Frontal cortex (tissue), 3 donors: ENCODE measurements at regions not wholly inside any gene's neighbourhood (a gene's known extent, or its start where the extent isn't known, plus 50 kb on each side); places are given as distances from the start of the nearest gene placed in this dataset.
"Not testable (repeated sequence)": the region's sequence is repeated elsewhere in the genome, so short reads cannot be mapped to it uniquely, and the experiment has no call there.

ENCODE experiments used
- DNase-seq, 2 donors: peaks; one replicate each; pipeline ENCODE4 v3.0.0; 2012; ENCODE audit warnings: low spot score in 2 of 2
- FAIRE-seq: peaks from 2 replicates; lab custom pipeline; 2012; peaks lifted over from hg19 to GRCh38; lab: Jason Lieb, UNC
- donor health status: control.
- donor health status: control.
- donor health status: control.

DNA sequence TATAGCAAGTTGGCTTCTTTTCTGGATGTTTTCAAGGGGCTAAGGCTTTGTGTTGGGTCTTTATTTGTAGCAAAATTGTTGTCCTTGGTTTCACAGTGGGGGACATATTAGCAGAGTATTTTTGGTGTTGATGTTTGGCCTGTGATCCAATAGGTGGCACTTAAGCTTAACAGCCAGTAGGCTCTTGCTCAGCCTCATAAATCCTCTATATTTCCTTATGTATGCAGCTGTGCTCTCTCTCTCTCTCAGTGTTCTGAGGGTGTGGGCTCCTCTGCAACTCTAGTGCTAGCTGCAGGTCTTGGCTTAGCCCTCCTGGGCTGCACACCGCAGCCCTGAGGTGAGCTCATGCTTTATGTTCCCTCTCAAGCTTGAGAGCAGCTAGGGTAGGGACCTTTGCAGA is 195.0 kb upstream of the GHR start:
- no peak for FAIRE-seq
- DNase-seq: no peak

DNA sequence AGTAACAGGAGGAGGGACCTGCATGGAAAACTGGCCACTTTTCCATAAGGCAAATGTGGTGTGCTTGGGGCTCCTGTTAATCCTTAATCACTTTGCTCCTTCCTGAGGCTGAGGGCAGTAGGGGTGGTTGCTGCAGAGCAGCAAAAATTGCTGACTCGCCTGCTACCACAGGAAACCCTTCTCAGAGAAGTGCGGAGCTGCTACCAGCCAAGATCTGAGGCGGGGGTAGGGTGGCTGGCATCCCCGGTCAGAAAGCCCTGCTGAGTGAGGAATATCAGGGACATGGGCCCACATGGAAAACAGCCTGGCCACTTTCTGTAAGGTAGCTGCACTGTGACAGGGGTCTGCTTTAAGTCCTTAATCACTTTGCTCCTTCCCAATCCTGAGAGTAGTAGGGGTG is 192.4 kb upstream of the GHR start:
- FAIRE-seq (no peak), DNase-seq (no peak)

DNA sequence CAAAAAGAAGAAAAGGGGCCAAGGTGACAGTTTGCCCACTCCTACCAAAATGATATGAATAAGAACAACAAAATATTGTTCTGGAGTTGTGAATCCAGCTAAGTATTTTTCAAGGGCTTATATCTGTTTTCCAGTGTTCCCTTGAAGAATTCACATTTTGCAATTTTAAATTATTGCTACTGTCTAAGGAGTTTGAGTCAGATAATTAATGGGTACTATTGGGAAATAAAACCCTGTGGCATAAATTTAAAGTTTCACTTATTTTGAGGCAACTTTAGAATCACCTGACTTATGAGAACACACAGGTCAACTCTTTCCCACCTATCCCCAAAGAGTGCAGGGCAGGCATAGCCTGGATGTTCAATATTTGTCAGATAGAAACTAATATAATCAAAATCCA is 188.0 kb upstream of the GHR start:
- no peak for DNase-seq
- no peak for FAIRE-seq

DNA sequence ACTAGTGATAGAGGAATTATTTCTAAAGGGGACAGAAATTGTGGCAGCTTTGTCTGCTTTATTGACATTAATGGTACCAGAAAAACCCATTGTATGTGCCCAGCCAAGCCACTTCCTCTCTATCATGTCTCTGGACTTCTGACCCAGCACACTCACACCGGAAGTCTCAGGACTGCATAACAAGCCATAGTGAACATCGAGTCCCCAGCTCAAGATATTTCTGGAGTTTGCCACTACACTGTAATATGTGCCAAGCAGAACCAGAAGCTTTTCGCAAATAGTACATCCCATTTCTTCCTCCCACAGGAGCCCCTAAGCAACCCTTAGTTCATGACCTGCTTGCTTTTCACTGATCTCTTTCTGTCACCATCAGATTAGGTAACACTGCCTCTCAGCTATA is 187.4 kb upstream of the GHR start:
- no peak for FAIRE-seq
- no peak for DNase-seq

DNA sequence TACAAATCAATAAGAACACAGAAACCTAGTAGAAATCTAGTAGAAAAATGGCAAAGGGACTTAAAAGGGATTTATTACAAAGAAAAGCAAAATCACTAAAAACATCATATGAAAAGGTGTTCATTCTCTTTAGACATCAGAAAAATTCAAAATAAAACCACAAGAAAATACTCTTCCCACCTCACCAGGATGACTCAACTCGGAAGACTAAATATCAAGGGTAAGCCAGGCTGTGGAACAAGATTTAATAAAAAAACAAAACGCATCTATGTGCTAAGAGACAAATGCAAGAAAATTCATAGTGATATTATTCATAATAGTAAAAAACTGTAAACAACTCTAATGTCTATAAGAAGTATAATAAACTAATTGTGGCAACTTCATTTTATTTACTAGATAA is 181.6 kb upstream of the GHR start:
- DNase-seq: no peak
- no peak for FAIRE-seq

DNA sequence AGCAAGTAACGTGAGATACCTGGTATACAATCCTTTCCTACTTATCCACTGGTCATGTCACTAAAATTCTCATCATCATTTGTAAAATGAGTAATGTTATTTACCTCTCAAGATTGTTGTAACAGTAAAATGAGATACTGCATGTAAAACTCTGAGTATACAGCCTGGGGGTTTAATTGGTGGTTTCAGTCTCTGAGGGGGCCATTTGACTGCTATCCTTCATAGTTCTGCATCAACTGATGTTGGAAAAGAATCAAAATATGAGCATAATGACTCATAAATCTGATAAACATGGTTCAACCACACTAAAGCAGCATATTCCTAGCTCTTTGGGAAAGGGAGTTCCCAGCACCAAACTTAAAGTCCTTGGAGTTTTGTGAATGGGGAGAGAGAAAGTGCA is 181.0 kb upstream of the GHR start:
- FAIRE-seq: no peak
- no peak for DNase-seq

DNA sequence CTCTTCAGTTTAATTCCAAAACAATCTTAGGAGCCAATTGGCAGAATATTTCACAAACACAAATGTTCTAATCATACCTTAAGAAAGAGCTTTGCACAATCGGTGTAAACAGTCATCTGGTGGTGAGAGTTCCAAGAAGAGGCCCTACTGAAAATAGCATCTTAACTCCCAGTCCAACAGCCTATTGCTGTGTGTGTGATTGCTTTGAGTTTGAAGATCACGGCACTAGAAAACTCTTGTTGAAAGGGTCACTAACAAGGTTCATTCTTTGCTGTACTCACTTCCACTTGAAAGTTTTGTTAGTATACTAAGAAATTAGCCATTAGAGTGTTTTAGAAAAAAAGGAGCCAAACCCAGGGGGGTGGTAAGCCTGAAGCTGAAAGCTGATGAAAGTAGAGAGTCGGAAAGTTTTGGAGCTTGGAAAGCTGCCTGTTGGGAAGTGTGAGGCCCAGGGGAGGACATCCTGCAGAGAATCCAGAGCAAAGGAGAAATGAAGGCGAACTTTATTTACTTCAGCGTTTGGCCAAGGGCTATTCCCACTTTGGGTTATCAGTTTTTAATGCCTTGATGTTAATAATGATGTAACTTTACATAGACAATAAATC is 180.3 kb upstream of the GHR start:
- no peak for FAIRE-seq
- no peak for DNase-seq

DNA sequence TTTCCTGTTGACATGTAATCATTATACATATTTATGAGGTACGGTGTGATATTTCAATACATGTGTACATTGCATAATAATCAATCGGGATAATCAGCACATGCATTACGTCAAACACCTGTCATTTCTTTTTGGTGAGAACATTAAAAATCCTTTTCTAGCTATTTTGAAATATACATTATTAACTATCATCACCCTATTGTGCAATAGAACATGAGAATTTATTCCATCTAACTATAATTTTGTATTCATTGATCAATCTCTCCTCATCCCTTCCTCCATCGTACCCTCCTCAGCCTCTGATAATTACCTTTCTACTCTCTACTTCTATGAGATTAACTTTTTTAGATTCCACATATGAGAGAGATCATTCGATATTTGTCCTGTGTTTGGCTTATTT is 170.9 kb upstream of the GHR start:
- DNase-seq: no peak
- FAIRE-seq: no peak

DNA sequence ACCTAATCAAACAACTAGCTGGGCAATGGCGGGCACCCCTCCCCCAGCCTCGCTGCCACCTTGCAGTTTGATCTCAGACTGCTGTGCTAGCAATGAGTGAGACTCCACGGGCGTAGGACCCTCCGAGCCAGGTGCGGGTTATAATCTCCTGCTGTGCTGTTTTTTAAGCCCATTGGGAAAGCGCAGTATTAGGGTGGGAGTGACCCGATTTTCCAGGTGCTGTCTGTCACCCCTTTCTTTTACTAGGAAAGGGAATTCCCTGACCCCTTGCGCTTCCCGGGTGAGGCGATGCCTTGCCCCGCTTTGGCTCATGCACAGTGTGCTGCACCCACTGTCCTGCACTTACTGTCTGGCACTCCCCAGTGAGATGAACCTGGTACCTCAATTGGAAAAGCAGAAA is 163.3 kb upstream of the GHR start:
- not testable (repeated sequence) for DNase-seq, FAIRE-seq

DNA sequence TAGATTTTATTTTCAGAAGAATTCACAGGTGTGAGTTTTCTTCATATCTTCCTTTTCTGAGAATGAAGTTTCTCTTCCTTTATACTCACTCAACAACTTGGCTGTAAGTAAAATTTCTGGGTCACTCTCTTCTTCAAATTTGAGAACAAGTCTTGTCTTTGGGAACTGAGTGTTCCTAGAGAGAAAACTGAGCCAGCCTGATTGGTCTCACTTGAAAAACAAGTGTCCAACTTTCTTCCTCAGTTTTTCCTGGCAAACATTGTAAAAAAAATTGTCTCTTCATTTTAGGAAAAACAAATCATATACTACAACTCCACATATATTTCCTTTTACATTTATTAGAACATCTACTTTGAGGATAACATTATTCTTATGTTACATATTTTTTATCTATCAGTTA is 156.1 kb upstream of the GHR start:
- no peak for FAIRE-seq

DNA sequence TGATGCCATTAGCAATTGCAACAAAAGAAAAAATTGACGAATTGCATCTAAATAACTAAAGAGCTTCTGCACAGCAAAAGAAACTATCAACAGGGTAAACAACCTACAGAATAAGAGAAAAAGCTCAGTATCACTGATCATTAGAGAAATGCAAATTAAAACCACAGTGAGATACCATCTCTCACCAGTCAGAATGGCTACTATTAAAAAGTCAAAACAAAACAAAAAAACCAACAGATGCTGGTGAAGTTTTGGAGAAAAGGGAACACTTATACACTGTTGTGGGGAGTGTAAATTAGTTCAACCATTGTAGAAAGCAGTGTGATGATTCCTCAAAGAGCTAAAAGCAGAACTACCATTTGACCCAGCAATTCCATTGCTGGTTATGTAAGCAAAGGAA is 155.1 kb upstream of the GHR start:
- not testable (repeated sequence) for DNase-seq, FAIRE-seq

More for the DNA sequence above, 156.1 kb upstream of the GHR start:
- DNase-seq: no peak

DNA sequence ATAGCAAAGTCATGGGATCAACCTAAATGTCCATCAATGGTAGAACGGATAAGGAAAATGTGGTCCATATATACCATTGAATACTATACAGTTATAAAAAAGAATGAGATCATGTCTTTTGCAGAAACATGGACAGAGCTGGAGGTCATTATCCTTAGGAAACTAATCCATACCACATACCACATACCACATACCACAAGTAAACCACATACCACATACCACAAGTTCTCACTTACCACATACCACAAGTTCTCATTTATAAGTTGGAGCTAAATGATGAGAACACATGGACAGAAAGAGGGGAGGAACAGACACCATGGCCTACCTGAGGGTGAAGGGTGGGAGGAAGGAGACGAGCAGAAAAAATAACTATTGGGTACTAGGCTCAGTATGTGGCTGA is 154.6 kb upstream of the GHR start:
- FAIRE-seq (no peak), DNase-seq (no peak)

DNA sequence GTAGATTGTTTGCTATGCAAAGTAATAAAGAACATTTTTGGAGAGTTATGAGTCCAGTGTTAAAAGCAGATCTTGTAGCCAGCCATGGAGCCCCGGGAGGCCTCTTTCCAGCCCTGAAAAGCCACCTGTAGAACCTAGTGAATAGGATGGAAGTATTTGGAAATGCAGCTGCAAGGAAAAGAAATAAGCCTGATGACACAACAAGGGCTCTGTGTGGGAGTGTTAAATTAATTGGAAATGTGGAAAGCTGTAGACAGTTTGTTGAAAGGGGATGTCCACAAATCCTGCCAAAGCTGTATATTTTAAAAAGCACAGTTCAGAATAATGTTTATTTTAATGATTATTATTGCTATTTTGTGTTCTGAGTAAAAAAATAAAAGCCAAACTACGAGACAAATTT is 152.5 kb upstream of the GHR start:
- DNase-seq (no peak), FAIRE-seq (no peak)

DNA sequence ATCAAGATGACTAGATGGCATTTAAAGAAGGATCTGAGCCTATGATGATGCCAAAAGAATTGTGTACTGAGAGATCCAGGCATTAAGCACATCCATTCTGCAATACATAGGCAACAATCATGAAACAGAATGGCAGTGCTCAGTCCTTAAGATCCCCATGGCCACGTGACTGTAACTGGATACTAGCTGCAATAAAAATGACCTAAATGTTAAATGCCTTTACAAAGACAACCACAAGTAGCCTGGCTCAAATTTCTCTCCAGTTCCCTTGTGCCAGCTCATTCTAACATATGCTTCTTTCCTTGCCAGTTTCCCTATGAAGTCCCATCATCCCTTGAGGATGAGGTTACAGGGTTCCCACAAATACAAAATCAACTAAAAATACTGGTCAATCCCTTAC is 148.3 kb upstream of the GHR start:
- FAIRE-seq (no peak), DNase-seq (no peak)

DNA sequence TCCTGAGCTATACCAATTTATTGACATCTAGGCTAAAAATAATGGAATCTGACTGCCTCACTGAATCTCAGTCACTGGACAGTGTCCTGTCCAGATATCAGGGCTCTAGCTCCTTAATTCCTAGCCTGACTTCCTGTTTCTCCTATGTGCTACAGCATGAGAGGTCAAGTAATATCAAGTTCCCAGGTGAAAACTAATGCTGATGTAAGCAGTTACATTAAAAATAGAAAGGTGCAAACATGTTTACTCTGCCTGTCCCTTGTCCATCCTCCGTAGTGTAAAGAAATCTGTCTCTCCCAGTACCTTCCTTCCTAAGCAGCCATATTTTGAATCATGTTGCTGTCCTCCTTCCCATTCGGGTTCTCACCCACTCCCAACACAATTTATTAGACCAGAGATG is 145.9 kb upstream of the GHR start:
- DNase-seq (no peak), FAIRE-seq (no peak)

DNA sequence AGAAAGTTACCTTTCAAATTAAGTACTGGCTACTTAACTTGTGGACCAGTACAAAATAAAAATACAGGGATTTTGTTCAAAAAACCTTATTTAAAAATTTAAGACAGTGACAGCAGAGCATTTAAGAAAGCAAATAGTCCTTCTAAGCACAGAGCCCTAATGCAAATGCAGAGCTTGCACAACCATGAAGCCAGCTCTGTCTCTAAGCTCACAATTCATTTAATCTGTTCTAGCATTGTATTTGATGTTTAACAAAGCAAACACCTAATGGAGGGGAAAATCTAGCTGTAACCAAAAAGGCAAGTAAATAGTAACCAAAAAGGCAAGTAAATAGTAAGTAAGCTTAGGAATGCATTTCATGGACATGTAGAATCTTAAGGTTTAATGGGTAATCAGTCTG is 138.7 kb upstream of the GHR start:
- FAIRE-seq: no peak
- DNase-seq: no peak

DNA sequence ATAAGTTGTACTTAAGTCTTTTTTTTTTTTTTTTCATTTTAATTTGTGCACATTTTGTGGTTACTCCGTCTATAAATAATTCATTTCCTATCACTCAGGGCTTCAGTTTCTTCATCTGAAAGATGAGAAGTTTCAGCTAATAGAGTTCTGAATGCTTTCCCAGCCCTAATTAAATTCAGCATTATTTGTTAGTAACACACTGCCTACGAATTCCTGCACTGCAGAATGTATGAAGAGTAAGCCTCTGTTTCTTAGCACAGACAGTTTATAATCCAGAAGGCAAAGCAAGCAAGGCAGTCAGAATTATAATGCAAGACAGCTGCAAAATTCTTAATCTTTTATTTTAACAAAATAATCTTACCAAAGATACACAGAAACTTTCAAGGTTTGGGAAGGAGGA is 138.0 kb upstream of the GHR start:
- DNase-seq (no peak), FAIRE-seq (no peak)

DNA sequence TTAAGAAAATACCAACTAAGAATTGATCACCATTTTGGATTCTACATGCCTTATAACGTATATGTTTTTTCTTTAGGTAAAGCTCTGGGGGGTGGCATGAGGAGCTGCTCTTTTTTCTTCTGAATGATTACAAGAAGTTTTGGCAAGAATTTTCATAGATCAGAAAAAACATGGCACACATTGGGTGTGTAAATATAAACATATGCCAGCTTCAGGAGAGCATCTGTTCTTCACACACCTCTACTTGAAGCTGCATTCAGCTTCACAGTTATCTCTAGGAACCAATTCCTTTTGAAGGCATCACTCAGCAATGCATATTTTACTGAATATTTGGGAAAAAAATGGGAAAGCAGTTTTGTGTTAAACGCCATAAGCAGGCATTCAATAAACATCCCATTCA is 122.7 kb upstream of the GHR start:
- FAIRE-seq: no peak

DNA sequence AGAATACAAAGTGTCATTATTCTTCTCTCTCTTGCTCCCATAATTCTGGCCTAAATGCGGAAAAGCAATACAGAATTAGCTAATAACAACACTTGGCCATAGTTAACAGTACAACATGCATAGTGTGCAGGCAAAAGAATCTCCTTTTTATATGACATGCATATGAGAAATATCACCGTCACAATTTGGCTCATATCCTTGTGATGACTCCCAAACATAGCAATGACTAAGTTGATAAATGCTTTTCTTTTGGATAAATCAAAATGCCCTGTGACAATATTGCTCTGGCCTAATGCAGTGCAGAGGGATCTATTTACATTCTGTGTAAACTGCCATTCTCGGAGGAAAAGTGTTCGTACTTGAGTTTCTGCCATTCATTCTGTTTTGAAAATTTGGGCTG is 121.9 kb upstream of the GHR start:
- DNase-seq (no peak), FAIRE-seq (no peak)

More for the DNA sequence above, 122.7 kb upstream of the GHR start:
- DNase-seq: no peak

DNA sequence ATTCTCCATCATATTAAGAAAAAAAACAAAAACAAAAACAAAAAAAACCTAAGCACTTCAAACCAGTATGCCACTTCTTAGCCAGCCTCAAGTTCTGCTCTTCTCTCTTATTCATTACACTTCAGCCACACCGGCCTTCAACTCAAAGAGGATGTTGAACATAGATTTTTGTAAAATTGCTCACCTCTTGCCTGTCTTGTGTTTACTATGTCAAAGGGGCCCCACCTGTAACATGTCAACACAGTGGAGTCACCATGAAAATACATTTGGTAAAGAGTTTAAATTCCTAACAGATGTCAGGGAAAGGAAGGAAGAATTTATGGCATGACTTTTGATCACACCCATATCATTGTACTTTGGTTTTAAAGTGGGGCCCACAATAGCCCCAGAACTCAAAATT is 121.1 kb upstream of the GHR start:
- DNase-seq (no peak), FAIRE-seq (no peak)

DNA sequence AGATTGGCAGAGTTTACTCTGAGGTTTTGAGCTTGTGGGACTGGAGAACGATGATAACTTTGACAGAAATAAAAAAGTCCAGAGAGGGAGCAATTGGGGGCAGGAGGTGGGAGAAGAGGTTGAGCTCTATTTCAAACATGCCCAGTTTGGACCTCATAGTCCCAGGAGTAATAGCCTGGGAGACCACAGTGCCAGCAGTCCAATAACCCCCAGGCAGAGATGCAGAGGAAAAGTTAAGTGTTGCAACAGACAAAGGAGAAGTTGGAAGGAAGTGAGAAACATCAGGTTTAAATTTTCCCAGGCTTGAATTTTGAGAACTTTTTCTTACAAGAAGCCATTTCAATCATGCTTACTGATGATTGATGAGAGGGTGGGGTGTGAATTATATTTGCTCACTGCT is 117.0 kb upstream of the GHR start:
- no peak for FAIRE-seq

DNA sequence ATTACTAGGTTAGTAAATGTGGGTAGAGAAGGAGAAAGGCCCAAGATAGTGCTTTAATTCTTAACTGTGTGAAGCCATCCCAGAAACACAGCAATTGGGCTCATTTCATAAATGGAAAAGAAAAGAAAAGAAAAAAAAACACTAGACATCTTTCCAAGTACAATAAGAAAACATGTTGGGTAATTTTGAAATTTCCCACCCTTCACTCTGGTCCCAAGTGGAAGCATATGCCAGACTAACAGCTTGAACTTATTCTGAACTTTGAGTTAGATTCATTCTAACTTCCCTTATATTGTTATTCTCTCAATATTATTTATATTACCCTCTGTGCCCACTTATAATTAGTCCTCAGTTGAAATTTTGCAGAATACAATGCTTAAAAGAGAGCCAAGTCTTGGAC is 113.4 kb upstream of the GHR start:
- DNase-seq: no peak
- FAIRE-seq: no peak

More for the DNA sequence above, 117.0 kb upstream of the GHR start:
- no peak for DNase-seq

DNA sequence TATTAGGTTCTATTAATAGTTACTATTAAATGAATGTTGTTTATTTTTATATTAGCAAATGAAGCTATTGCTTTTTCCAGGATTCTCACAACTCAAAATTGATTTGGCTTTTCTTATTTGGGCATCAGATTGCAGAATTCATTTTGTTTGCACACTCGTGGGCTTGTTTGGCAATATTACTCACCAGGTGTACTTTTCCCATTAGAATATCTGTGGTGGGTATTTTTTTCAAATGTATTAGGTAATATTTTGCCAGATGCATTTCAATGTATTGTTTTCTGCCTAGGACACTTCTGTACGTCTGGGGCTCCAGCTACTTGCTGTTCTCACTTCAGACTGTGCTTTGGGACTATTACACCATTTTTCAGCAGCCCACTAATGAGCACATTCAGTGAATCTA is 108.0 kb upstream of the GHR start:
- DNase-seq (no peak), FAIRE-seq (no peak)
